CD4-positive, alpha-beta T cell (primary cell): ENCODE measurements at regions not wholly inside any gene's neighbourhood (a gene's known extent, or its start where the extent isn't known, plus 50 kb on each side); places are given as distances from the start of the nearest gene placed in this dataset.

Experiments
- ATAC-seq: fragments of 200-7000 bp; cut with Tn5 transposase; one replicate; pipeline ENCODE4 v1.10.0; 2022; ENCODE audit warnings: mild to moderate bottlenecking; ENCODE audit not compliant: poor library complexity
- CTCF ChIA-PET: fragments of 350-600 bp; sonication (Branson Sonifier 250); formaldehyde crosslinking; loops from one replicate; lab custom pipeline; 2021; ENCODE audit warnings: antibody characterized with exemption, inconsistent platforms; lab: Charles Lee
- POLR2A ChIA-PET: fragments of 350-600 bp; sonication (Branson Sonifier 250); formaldehyde crosslinking; loops from one replicate; lab custom pipeline; 2021; ENCODE audit warnings: antibody characterized with exemption, inconsistent platforms; lab: Charles Lee
- DNase-seq, 14 experiments: peaks; one replicate each; pipeline ENCODE4 v3.0.0-alpha.2; 2013 to 2020; ENCODE audit warnings: mixed read lengths in 2 of 14
- H3K27ac ChIP-seq, 2 donors: one replicate each; pipeline versions ENCODE4 v1.5.1 to v1.7.0; 2013; ENCODE audit warnings: low read length in 2 of 2, low read depth in 1 of 2, mild to moderate bottlenecking in 1 of 2
- H3K27me3 ChIP-seq, 2 experiments: 1 replicate in 1 of 2; 2 replicates in 1 of 2; pipeline versions ENCODE4 v1.6.1 to v1.7.0; 2013; ENCODE audit warnings: low read length in 2 of 2, control low read depth in 1 of 2, mild to moderate bottlenecking in 1 of 2, moderate library complexity in 1 of 2; ENCODE audit not compliant: insufficient read depth in 2 of 2, control insufficient read depth in 1 of 2
- H3K36me3 ChIP-seq: one replicate; pipeline ENCODE4 v1.6.1; 2013; ENCODE audit warnings: low read length, control low read depth; ENCODE audit not compliant: insufficient read depth
- H3K4me1 ChIP-seq: one replicate; pipeline ENCODE4 v1.6.1; 2013; ENCODE audit warnings: low read length, control low read depth; ENCODE audit not compliant: insufficient read depth
- H3K4me3 ChIP-seq: one replicate; pipeline ENCODE4 v1.5.1; 2013; ENCODE audit warnings: mild to moderate bottlenecking, low read length, moderate library complexity
- H3K9me3 ChIP-seq, 2 experiments: 1 replicate in 1 of 2; 2 replicates in 1 of 2; pipeline versions ENCODE4 v1.6.1 to v1.7.0; 2013; ENCODE audit warnings: low read length in 2 of 2, mild to moderate bottlenecking in 2 of 2, control low read depth in 1 of 2, moderate library complexity in 1 of 2; ENCODE audit not compliant: control insufficient read depth in 1 of 2, insufficient read depth in 1 of 2
- H3K27ac Mint-ChIP-seq: one replicate; pipeline ENCODE4 v1.8.0; 2020; ENCODE audit warnings: mixed read lengths
- H3K27me3 Mint-ChIP-seq: one replicate; pipeline ENCODE4 v1.8.0; 2021; ENCODE audit warnings: mixed read lengths
- H3K36me3 Mint-ChIP-seq: one replicate; pipeline ENCODE4 v1.8.0; 2021; ENCODE audit warnings: low read depth, mixed read lengths
- H3K4me1 Mint-ChIP-seq: one replicate; pipeline ENCODE4 v1.8.0; 2021; ENCODE audit warnings: low read depth, mixed read lengths
- H3K4me3 Mint-ChIP-seq: one replicate; pipeline ENCODE4 v1.8.0; 2020; ENCODE audit warnings: mild to moderate bottlenecking, mixed read lengths
- H3K9me3 Mint-ChIP-seq: one replicate; pipeline ENCODE4 v1.8.0; 2020; ENCODE audit warnings: mixed read lengths
- intact Hi-C, 2 experiments: fragments of 100-400 bp; cut with DNase I in 1 of 2; cut with micrococcal nuclease in 1 of 2; formaldehyde crosslinking; loops; one replicate each; pipeline versions ENCODE4 v1.15.1 to v1.9.0; 2023 to 2025; cut with DNase I, micrococcal nuclease
- TF ChIP-seq, protein P1 (sequence below): fragments of 200-600 bp; IDR thresholded peaks from one replicate; pipeline ENCODE4 v1.8.0; 2022; ENCODE audit warnings: antibody characterized with exemption, mild to moderate bottlenecking

DNA sequence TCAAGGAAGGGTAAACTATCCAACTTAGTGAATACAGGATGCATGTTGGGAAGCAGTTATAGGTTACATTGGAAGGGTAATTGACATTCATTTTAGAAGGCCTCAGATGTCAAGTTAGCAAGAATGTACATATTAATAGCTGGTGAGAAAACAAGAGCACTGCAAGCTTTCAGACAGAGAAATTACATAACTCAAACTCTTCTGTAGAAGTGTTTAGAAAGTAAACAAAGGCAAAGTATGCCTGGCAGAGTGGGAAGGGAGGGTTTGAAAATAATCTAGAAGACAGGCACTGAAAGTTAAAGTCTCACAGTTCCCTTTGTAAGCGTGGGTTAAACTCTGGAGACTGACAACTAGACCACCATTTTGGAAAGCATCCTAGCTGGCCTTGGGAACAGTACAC lies 406.2 kb downstream of the ANKRD50 start:
- H3K9me3 Mint-ChIP-seq = no peaks in the 10 kb centered on the region
- intact Hi-C loops = no loop called here
- no peak overlapping the region for H3K4me3 ChIP-seq
- ChIA-PET CTCF (interaction anchor here (0.6 kb wide), 1 partner anchor 411 kb away, joined by 3 read pairs; no protein-coding TSS in a partner anchor), POLR2A (no interaction called here)
- H3K27me3 ChIP-seq = no peaks in the 10 kb centered on the region
- ATAC-seq = no peak
- no peaks in the 10 kb centered on the region for H3K4me1 ChIP-seq
- H3K9me3 ChIP-seq = no peaks in the 10 kb centered on the region
- no peaks in the 10 kb centered on the region for H3K36me3 Mint-ChIP-seq
- H3K36me3 ChIP-seq = no peaks in the 10 kb centered on the region
- H3K4me1 Mint-ChIP-seq = no peaks in the 10 kb centered on the region
- no peak overlapping the region for H3K27ac ChIP-seq
- TF ChIP-seq, protein P1, sequence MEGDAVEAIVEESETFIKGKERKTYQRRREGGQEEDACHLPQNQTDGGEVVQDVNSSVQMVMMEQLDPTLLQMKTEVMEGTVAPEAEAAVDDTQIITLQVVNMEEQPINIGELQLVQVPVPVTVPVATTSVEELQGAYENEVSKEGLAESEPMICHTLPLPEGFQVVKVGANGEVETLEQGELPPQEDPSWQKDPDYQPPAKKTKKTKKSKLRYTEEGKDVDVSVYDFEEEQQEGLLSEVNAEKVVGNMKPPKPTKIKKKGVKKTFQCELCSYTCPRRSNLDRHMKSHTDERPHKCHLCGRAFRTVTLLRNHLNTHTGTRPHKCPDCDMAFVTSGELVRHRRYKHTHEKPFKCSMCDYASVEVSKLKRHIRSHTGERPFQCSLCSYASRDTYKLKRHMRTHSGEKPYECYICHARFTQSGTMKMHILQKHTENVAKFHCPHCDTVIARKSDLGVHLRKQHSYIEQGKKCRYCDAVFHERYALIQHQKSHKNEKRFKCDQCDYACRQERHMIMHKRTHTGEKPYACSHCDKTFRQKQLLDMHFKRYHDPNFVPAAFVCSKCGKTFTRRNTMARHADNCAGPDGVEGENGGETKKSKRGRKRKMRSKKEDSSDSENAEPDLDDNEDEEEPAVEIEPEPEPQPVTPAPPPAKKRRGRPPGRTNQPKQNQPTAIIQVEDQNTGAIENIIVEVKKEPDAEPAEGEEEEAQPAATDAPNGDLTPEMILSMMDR = no peak
- no peak overlapping the region for H3K4me3 Mint-ChIP-seq
- peaks cover 4% of the 10 kb centered on the region for H3K27me3 Mint-ChIP-seq
- no peak for DNase-seq
- H3K27ac Mint-ChIP-seq = no peak overlapping the region

DNA sequence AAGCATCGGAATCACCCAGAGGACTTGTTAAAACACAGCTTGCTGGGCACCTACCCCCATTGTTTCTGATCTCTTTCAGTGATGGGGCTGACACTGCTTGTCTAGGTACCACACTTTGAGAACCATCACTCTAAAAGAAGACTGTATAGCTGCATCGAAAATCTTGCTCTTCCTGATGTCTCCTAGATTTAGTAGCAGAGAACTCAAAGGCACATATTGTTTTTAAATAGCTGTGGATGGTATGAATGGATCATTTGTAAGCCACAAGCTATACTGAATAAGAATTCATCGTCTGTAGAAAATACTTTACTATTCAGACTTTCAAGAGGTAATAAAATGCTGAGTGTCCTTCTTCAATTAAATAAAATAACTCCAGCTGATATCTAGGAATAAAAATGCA lies 405.4 kb downstream of the ANKRD50 start:
- H3K36me3 Mint-ChIP-seq = no peaks in the 10 kb centered on the region
- ATAC-seq = no peak
- DNase-seq = no peak
- H3K27ac Mint-ChIP-seq = no peak overlapping the region
- no peaks in the 10 kb centered on the region for H3K27me3 ChIP-seq
- H3K4me1 Mint-ChIP-seq = no peaks in the 10 kb centered on the region
- H3K27ac ChIP-seq = no peak overlapping the region
- intact Hi-C loops = no loop called here
- no peaks in the 10 kb centered on the region for H3K36me3 ChIP-seq
- H3K4me3 ChIP-seq = no peak overlapping the region
- H3K9me3 ChIP-seq = no peaks in the 10 kb centered on the region
- ChIA-PET CTCF (no interaction called here), POLR2A (no interaction called here)
- peaks cover 4% of the 10 kb centered on the region for H3K27me3 Mint-ChIP-seq
- H3K4me1 ChIP-seq = no peaks in the 10 kb centered on the region
- H3K4me3 Mint-ChIP-seq = no peak overlapping the region
- H3K9me3 Mint-ChIP-seq = no peaks in the 10 kb centered on the region
- TF ChIP-seq, protein P1 = no peak

DNA sequence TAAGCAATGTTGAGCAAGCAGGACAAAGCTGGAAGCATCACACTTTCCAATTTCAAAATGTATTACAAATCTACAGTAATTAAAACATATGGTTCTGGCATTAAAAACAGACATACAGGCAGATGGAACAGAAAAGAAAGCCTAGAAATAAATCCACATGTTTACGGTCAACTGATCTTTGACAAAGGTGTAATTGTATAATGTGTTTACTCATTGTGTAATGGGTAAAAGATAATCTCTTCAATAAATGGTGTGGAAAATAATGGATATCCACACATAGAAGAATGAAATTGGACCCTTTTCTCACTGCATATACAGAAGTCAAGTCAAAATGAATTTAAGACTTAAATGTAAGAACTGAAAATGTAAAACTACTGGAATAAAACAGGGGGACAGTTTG lies 394.2 kb downstream of the ANKRD50 start:
- Mint-ChIP-seq H3K4me3 (no peak overlapping the region), H3K36me3 (no peaks in the 10 kb centered on the region), H3K4me1 (no peaks in the 10 kb centered on the region), H3K27ac (no peak overlapping the region), H3K9me3 (no peaks in the 10 kb centered on the region), H3K27me3 (no peaks in the 10 kb centered on the region)
- no peak for DNase-seq
- Histone ChIP-seq H3K27ac (no peak overlapping the region), H3K36me3 (no peaks in the 10 kb centered on the region), H3K4me1 (no peaks in the 10 kb centered on the region), H3K27me3 (no peaks in the 10 kb centered on the region), H3K4me3 (no peak overlapping the region), H3K9me3 (no peaks in the 10 kb centered on the region)
- intact Hi-C loops = no loop called here
- ChIA-PET POLR2A (no interaction called here), CTCF (no interaction called here)
- no peak for ATAC-seq
- TF ChIP-seq, protein P1 = no peak
